Hepatocyte (in vitro differentiated cells): ENCODE measurements at regions not wholly inside any gene's neighbourhood (a gene's known extent, or its start where the extent isn't known, plus 50 kb on each side); places are given as distances from the start of the nearest gene placed in this dataset.

Source experiments
- CTCF ChIP-seq: fragments of 200-600 bp; sonication (generic); IDR thresholded peaks from 2 replicates; pipeline ENCODE4 v1.5.1; 2016; ENCODE audit warnings: antibody characterized with exemption, mild to moderate bottlenecking; ENCODE audit not compliant: poor library complexity
- EZH2 ChIP-seq: fragments of 200-600 bp; sonication (generic); IDR thresholded peaks from 2 replicates; pipeline ENCODE4 v1.6.1; 2016; ENCODE audit warnings: antibody characterized with exemption, mild to moderate bottlenecking, borderline replicate concordance

GRCh38 chr4:157787618-157788017 lies 385.2 kb downstream of the GASK1B start:
- TF ChIP-seq CTCF, result no peak
- TF ChIP-seq EZH2, result no peak
